ENCODE measurements at regions not wholly inside any gene's neighbourhood (a gene's known extent, or its start where the extent isn't known, plus 50 kb on each side); places are given as distances from the start of the nearest gene placed in this dataset.

DNA sequence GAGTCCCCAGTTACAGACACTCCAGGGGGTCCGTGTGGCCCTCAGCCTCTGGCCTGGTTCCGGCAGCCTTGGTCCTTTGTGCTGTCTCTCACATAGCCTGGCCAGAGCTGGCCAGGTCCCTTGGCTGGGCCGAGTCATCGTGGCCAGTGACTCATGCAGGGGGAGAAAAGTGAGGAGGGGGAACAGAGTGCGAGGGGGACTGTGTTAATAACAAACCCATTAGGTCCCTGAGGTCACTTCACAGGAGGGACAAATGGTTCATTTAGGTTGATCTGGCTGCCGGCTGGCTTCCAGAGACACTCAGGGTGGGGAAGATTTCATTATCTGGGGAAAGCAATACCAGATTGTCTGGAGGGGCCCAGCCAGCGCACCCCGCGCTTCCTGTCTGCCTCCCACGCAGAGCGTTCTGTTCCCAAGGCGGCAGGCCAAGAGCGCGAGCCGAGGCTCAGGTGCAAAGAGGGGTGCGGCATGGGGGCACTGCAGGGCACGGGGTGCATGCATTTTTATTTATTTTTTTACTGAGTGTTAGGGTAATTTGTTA, 223.1 kb downstream of the SEC14L1 start:
- ChIA-PET CTCF (ENCODE audit: low intra/inter-chr PET ratio) (no interaction called here), POLR2A (interaction anchor here (0.7 to 1.1 kb wide), 3 partner anchors 10 to 629 kb away, joined by 3 to 4 read pairs (median 4); no protein-coding TSS in a partner anchor)
- DNase-seq (ENCODE audit: extremely low read depth in 1 of 4, low spot score in 3 of 4) = peak; percentile 71 to 95 (median 80)
- H3K4me2 ChIP-seq (ENCODE audit: insufficient read depth, low read length) = peak overlapping the region; percentile 63
- in situ Hi-C loops (cut with MboI) (no loop called here), intact Hi-C loops (cut with micrococcal nuclease) (no loop called here)
- ATAC-seq = peak; percentile 94
- peaks cover 68% of the 10 kb centered on the region for H3K79me2 ChIP-seq (ENCODE audit: control insufficient read depth, insufficient read depth, low read length)
- no peaks in the 10 kb centered on the region for H3K9me3 ChIP-seq (replicated peaks; ENCODE audit: control insufficient read depth, insufficient read depth, low read depth, low read length)
- peak overlapping the region; percentile 53 to 73; a peak in 2 of 4 replicates for H3K9ac ChIP-seq (ENCODE audit: insufficient read depth in 1 of 2, low read depth in 2 of 2, low read length in 2 of 2)
- H3K27ac ChIP-seq (ENCODE audit: extremely low read depth, low read depth, low read length) = peak overlapping the region; percentile 77
- BruUV-seq (replicated peaks) = no TSS peak
- peaks cover 3% of the 10 kb centered on the region; the same call in 2 of the 3 replicates for H3K36me3 ChIP-seq (ENCODE audit: control insufficient read depth, insufficient read depth, low read length)
- WGBS (ENCODE audit: insufficient coverage, low coverage, missing lambda C conversion rate) = 2% methylated on average over 17 of the region's 17 CpGs
- FAIRE-seq = peak; percentile 97
- H3K4me1 ChIP-seq (replicated peaks in 1 of 2; ENCODE audit: control insufficient read depth in 2 of 2, insufficient read depth in 2 of 2, low read length in 2 of 2) = peaks cover 40 to 47% of the 10 kb centered on the region in 2 experiments
- no peak overlapping the region for H2AFZ ChIP-seq (ENCODE audit: low read depth, low read length)
- peaks cover 11% of the 10 kb centered on the region for H3K9me1 ChIP-seq (ENCODE audit: control insufficient read depth, insufficient read depth, low read length)
- H3K4me3 ChIP-seq = no peak overlapping the region
- H3K27me3 ChIP-seq (ENCODE audit: control insufficient read depth in 2 of 2, insufficient read depth in 2 of 2, low read length in 2 of 2) = no peaks in the 10 kb centered on the region
- H4K20me1 ChIP-seq (replicated peaks; ENCODE audit: control insufficient read depth, insufficient read depth, low read length) = peaks cover 54% of the 10 kb centered on the region
- no peak for TF ChIP-seq DNMT1 (IDR thresholded peaks at IDR 0.05)
- TF ChIP-seq SMARCC2 (IDR thresholded peaks at IDR 0.05; ENCODE audit: low read depth) = peak; percentile 89
- no peak for TF ChIP-seq HDAC8 (tag; IDR thresholded peaks at IDR 0.05)
- TF ChIP-seq RBM15 (IDR thresholded peaks at IDR 0.05; ENCODE audit: insufficient read depth, low read length) = no peak
- no peak for TF ChIP-seq ZFPM2 (CRISPR knock-in tag; IDR thresholded peaks at IDR 0.05)
- TF ChIP-seq ELF1 (tag; IDR thresholded peaks at IDR 0.05) = peak; percentile 44; the same call in 1 of the 2 replicates
- TF ChIP-seq, protein P1, sequence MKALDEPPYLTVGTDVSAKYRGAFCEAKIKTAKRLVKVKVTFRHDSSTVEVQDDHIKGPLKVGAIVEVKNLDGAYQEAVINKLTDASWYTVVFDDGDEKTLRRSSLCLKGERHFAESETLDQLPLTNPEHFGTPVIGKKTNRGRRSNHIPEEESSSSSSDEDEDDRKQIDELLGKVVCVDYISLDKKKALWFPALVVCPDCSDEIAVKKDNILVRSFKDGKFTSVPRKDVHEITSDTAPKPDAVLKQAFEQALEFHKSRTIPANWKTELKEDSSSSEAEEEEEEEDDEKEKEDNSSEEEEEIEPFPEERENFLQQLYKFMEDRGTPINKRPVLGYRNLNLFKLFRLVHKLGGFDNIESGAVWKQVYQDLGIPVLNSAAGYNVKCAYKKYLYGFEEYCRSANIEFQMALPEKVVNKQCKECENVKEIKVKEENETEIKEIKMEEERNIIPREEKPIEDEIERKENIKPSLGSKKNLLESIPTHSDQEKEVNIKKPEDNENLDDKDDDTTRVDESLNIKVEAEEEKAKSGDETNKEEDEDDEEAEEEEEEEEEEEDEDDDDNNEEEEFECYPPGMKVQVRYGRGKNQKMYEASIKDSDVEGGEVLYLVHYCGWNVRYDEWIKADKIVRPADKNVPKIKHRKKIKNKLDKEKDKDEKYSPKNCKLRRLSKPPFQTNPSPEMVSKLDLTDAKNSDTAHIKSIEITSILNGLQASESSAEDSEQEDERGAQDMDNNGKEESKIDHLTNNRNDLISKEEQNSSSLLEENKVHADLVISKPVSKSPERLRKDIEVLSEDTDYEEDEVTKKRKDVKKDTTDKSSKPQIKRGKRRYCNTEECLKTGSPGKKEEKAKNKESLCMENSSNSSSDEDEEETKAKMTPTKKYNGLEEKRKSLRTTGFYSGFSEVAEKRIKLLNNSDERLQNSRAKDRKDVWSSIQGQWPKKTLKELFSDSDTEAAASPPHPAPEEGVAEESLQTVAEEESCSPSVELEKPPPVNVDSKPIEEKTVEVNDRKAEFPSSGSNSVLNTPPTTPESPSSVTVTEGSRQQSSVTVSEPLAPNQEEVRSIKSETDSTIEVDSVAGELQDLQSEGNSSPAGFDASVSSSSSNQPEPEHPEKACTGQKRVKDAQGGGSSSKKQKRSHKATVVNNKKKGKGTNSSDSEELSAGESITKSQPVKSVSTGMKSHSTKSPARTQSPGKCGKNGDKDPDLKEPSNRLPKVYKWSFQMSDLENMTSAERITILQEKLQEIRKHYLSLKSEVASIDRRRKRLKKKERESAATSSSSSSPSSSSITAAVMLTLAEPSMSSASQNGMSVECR (CRISPR knock-in tag; IDR thresholded peaks at IDR 0.05) = no peak
- no peak; the same call in 1 of the 2 replicates for TF ChIP-seq KDM2B (CRISPR knock-in tag; IDR thresholded peaks at IDR 0.05)
- no peak for TF ChIP-seq FOXK1 (CRISPR knock-in tag; IDR thresholded peaks at IDR 0.05; ENCODE audit: borderline replicate concordance)
